HFFc6 (cell line): ENCODE measurements at regions not wholly inside any gene's neighbourhood (a gene's known extent, or its start where the extent isn't known, plus 50 kb on each side); places are given as distances from the start of the nearest gene placed in this dataset.

ENCODE experiments used
- DNase-seq: peaks from one replicate; pipeline ENCODE4 v3.0.0-alpha.2; 2018
- H3K27ac Mint-ChIP-seq: 2 replicates; pipeline ENCODE4 v1.8.0; 2020; ENCODE audit warnings: mild to moderate bottlenecking, mixed read lengths
- H3K27me3 Mint-ChIP-seq: 2 replicates; pipeline ENCODE4 v1.8.0; 2021; ENCODE audit warnings: mild to moderate bottlenecking, moderate library complexity, mixed read lengths; ENCODE audit not compliant: insufficient read depth
- H3K36me3 Mint-ChIP-seq: 2 replicates; pipeline ENCODE4 v1.8.0; 2021; ENCODE audit warnings: low read depth, mixed read lengths
- H3K4me1 Mint-ChIP-seq: 2 replicates; pipeline ENCODE4 v1.8.0; 2020; ENCODE audit warnings: low read depth, mixed read lengths
- H3K4me3 Mint-ChIP-seq: 2 replicates; pipeline ENCODE4 v1.8.0; 2020; ENCODE audit warnings: mild to moderate bottlenecking, moderate library complexity, mixed read lengths
- H3K9me3 Mint-ChIP-seq: 2 replicates; pipeline ENCODE4 v1.8.0; 2020; ENCODE audit warnings: mild to moderate bottlenecking, mixed read lengths
- TF ChIP-seq, protein P1 (sequence below): fragments of 200-600 bp; sonication (generic); IDR thresholded peaks from 2 replicates; pipeline ENCODE4 v1.5.0; 2021; ENCODE audit warnings: antibody characterized with exemption, mild to moderate bottlenecking

DNA sequence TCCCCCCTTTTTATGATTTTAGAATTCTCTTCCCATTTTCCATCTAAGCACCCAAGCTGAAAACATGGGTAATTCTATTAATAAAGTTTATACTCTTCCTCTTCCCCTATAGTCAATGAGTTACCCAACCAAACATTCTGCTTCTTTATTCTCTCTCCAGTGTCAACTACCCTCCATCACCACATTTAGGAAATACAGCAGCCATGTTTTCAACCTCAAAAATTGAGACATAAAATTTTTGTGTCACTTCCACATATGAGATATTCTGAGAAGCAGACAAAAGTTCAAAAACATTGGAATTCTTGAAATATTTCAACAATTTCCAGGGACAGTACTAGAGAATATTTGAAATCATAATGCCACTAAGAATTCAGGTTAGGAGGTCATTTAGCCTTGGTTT, 64.8 kb upstream of the ATP1A1 start:
- Mint-ChIP-seq H3K9me3 (no peaks in the 10 kb centered on the region), H3K4me1 (no peaks in the 10 kb centered on the region), H3K4me3 (no peak overlapping the region), H3K27ac (no peak overlapping the region), H3K27me3 (peaks cover 5% of the 10 kb centered on the region), H3K36me3 (no peaks in the 10 kb centered on the region)
- TF ChIP-seq, protein P1, sequence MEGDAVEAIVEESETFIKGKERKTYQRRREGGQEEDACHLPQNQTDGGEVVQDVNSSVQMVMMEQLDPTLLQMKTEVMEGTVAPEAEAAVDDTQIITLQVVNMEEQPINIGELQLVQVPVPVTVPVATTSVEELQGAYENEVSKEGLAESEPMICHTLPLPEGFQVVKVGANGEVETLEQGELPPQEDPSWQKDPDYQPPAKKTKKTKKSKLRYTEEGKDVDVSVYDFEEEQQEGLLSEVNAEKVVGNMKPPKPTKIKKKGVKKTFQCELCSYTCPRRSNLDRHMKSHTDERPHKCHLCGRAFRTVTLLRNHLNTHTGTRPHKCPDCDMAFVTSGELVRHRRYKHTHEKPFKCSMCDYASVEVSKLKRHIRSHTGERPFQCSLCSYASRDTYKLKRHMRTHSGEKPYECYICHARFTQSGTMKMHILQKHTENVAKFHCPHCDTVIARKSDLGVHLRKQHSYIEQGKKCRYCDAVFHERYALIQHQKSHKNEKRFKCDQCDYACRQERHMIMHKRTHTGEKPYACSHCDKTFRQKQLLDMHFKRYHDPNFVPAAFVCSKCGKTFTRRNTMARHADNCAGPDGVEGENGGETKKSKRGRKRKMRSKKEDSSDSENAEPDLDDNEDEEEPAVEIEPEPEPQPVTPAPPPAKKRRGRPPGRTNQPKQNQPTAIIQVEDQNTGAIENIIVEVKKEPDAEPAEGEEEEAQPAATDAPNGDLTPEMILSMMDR: no peak
- no peak for DNase-seq

DNA sequence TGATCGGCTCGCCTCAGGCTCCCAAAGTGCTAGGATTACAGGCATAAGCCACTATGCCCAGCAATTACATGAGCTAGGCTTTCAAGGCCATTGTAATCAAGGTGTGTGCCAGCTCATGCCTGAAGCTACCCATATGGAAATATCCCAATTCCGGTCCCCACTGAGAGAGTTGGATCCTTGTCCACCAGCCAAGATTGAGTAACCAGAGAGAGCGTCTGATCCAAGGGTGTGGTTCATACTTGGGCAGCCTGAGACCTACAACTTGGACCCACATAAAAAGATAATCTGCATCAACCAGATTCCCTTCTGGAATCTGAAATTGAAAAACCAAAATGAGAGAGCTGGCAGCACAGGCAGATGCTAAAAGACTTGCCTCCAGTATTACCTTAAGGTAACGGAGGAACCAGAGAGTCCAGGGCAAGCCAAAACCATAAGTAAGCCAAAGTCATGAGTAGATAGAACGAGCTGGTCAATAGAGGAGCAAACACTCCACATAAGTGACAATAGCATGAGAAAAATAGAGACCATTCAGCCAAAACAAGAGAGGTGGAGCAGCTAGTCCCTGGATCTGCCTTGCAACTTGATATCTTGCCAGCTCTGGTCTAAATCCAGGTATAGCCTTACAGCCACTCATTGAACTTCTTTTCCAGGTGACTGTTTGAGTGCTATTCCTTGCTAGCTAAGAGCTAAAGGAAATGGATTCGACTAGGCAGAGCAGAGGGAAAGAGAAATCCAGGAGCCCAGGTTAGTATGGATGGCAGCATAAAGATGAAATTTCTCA, 63.8 kb upstream of the ATP1A1 start:
- Mint-ChIP-seq H3K36me3 (no peaks in the 10 kb centered on the region), H3K4me3 (no peak overlapping the region), H3K27me3 (peaks cover 5% of the 10 kb centered on the region), H3K4me1 (no peaks in the 10 kb centered on the region), H3K9me3 (no peaks in the 10 kb centered on the region), H3K27ac (no peak overlapping the region)
- TF ChIP-seq, protein P1: no peak
- no peak for DNase-seq

DNA sequence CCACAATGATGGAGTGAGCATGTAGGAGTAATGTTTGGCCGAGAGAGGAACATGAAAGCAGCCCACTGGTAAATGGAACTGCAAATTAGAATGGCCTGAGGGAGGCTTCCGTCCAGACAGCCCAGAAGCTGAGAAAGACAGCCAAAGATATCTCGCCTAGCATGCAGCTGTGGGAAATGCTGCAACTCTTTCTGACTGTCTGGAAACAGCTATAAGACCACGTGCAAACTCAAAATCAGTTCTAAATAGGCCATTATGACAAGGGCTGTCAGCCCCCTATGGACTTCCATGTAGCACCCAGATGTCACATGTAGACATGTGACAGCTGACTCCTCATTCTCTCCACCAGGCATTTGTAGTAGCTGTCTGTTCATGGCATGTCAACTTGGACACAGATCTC, 62.9 kb upstream of the ATP1A1 start:
- TF ChIP-seq, protein P1: no peak
- no peak overlapping the region for H3K4me3 Mint-ChIP-seq
- H3K9me3 Mint-ChIP-seq: no peaks in the 10 kb centered on the region
- H3K27ac Mint-ChIP-seq: no peak overlapping the region
- H3K36me3 Mint-ChIP-seq: no peaks in the 10 kb centered on the region
- H3K27me3 Mint-ChIP-seq: peaks cover 7% of the 10 kb centered on the region
- no peak for DNase-seq
- no peaks in the 10 kb centered on the region for H3K4me1 Mint-ChIP-seq

DNA sequence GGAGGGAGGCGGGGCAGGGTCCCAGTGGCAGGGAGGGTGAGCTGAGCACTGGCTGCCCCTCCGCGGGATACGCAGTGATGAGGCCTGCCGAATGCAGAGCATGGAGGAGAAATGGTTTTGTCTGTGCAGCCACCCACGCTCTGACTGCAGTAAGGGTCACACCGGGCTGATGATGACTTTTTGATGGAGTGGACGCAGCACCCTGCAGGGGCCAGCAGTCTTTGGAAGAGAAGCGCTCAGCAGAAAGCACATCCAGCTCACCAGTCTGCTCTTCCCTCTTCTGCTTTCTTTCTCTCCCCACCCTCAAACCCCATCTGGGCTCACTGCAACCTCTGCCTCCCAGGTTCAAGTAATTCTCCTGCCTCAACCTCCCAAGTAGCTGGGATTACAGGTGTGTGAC, 61.9 kb upstream of the ATP1A1 start:
- TF ChIP-seq, protein P1: no peak
- no peak for DNase-seq
- Mint-ChIP-seq H3K4me3 (no peak overlapping the region), H3K27me3 (peaks cover 12% of the 10 kb centered on the region), H3K4me1 (no peaks in the 10 kb centered on the region), H3K27ac (no peak overlapping the region), H3K36me3 (no peaks in the 10 kb centered on the region), H3K9me3 (no peaks in the 10 kb centered on the region)

DNA sequence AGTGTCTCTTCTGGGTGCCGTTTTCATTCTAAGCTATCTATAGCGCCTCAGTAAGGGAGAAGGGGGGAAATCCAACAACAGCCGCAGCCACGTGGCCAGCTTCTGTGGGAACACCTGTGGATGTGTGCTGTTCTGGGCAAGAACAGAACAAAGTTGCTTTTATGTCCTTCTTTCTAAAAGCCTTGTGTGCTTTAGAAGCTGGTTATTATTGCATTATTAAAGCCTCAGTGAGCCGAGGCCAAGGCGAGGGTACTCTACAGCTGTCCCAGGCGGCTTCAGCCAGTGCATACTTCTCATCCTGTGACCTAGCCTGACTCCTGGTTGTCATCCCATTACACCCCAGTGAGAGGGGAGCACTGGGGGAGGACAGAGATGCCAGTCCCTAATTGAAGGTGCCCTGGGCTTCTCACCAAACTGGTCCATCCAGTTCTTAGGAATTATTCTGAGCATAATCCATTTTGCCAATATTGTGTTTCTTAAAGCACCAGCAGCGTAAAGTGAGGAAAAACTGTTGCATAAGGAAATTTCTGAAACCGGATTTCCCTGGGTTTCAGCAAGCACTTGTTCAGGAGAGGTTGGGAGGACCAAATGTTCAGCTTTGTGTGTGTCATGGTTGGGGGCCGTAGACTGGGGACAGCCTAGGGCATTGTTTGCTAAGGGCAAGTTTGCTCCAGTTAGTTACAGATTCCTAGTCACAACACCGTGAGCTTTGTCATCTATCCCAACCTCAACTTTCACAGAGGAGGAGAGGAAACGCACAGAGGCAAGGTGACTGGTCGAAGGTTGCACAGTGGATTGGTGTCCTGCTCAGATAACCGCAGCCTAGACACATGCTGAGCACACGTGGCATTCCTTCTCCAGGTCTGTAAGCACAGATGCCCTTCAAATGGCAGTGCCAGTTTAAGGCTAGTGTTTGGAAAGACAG, 61.0 kb upstream of the ATP1A1 start:
- Mint-ChIP-seq H3K27ac (no peak overlapping the region), H3K4me3 (no peak overlapping the region), H3K9me3 (no peaks in the 10 kb centered on the region), H3K36me3 (no peaks in the 10 kb centered on the region), H3K27me3 (peaks cover 12% of the 10 kb centered on the region), H3K4me1 (no peaks in the 10 kb centered on the region)
- TF ChIP-seq, protein P1: no peak
- DNase-seq: no peak
